DMS53 treated with DMSO at 0.1 percent for 48 hours (cell line): ENCODE measurements at regions not wholly inside any gene's neighbourhood (a gene's known extent, or its start where the extent isn't known, plus 50 kb on each side); places are given as distances from the start of the nearest gene placed in this dataset.

ENCODE experiments used
- DNase-seq: peaks from one replicate; lab custom pipeline; 2025; ENCODE audit not compliant: unreplicated experiment; lab: John Stamatoyannopoulos, UW

- no peak for DNase-seq
These were observed 103.3 kb downstream of the DUSP10 start for GRCh38 chr1:221638595-221638994.

GRCh38 chr1:221641811-221642210 is 100.1 kb downstream of the DUSP10 start:
- no peak for DNase-seq

- DNase-seq = no peak
These were observed 98.3 kb downstream of the DUSP10 start for GRCh38 chr1:221643404-221644144.

GRCh38 chr1:221644145-221644448 is 97.8 kb downstream of the DUSP10 start:
- DNase-seq = no peak

- DNase-seq = no peak
These were observed 97.1 kb downstream of the DUSP10 start for GRCh38 chr1:221644663-221645258.

GRCh38 chr1:221648201-221648600 is 93.7 kb downstream of the DUSP10 start:
- no peak for DNase-seq
